GM10266 (cell line): ENCODE measurements at regions not wholly inside any gene's neighbourhood (a gene's known extent, or its start where the extent isn't known, plus 50 kb on each side); places are given as distances from the start of the nearest gene placed in this dataset.

ENCODE experiments used
- DNase-seq: peaks from one replicate; pipeline ENCODE4 v3.0.0; 2012; ENCODE audit errors: extremely low spot score
- TF ChIP-seq, protein P1 (sequence below): IDR thresholded peaks from 2 replicates; pipeline ENCODE4 v1.5.1; 2012; ENCODE audit warnings: mild to moderate bottlenecking, low read depth; ENCODE audit not compliant: control insufficient read depth, insufficient read depth; ENCODE audit errors: missing control alignments

- TF ChIP-seq, protein P1, sequence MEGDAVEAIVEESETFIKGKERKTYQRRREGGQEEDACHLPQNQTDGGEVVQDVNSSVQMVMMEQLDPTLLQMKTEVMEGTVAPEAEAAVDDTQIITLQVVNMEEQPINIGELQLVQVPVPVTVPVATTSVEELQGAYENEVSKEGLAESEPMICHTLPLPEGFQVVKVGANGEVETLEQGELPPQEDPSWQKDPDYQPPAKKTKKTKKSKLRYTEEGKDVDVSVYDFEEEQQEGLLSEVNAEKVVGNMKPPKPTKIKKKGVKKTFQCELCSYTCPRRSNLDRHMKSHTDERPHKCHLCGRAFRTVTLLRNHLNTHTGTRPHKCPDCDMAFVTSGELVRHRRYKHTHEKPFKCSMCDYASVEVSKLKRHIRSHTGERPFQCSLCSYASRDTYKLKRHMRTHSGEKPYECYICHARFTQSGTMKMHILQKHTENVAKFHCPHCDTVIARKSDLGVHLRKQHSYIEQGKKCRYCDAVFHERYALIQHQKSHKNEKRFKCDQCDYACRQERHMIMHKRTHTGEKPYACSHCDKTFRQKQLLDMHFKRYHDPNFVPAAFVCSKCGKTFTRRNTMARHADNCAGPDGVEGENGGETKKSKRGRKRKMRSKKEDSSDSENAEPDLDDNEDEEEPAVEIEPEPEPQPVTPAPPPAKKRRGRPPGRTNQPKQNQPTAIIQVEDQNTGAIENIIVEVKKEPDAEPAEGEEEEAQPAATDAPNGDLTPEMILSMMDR: no peak
- no peak for DNase-seq
These were observed 170.4 kb upstream of the ZC3H12A start for GRCh38 chr1:37303884-37304574.

DNA sequence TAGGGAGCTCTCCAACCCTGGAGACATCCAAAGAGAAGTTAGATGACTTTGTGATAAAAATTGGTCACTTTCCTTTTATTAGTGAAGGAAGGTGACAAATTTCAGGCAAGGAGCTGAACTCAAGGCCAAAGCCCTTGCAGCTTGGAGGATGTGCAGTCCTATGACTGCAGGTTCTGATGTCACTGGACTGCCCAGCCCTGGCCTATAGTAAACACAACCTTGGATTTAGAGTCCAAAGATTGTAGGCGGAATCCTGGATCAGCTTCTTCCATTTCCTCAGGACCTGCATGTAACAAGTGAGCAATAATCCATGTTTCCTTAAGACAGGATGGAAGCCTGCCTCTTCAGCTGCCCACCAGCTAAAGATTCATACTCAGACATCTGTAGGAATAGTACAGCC lies 169.3 kb upstream of the ZC3H12A start:
- TF ChIP-seq, protein P1: no peak

GRCh38 chr1:37305841-37306240 lies 168.5 kb upstream of the ZC3H12A start:
- TF ChIP-seq, protein P1: no peak
- no peak for DNase-seq

More for the DNA sequence above, 169.3 kb upstream of the ZC3H12A start:
- no peak for DNase-seq

DNA sequence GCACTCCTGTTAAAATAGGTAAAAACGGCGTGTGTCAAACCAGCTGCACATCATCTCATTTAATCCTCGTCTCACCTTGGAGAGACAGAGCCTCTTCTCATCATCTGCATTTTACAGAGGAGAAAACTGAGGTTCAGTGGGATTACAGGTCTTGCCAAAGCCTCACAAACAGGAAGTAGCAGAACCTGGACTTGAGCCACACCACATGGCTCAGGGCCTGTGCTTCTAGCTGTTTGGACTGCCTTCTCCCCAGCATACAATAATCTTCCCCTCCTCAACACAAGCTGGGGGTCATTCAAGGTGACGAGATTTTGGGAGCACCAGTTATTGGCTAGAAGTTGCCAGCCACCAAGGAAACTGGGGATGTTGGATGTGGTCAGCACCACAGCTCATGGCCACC lies 167.9 kb upstream of the ZC3H12A start:
- DNase-seq: no peak
- TF ChIP-seq, protein P1: no peak

DNA sequence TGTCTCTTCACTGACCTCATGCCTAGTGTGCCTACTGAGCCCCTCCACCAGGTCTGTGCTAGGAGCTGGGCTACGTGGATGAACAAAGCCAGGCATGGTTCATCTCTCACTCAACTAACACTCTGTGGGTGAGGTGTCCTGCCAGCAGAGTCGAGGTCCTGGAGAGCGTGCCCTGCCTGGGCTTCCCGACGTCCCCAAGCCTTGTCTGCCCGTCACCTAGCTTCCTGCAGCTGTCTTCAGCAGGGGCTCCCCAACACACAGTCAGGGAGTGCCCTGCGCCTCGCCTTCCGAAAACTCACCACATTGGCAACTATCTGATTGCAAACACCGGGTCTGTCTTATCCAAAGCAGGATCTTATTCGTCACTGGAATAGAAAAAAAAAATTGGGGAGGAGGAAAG lies 167.5 kb upstream of the ZC3H12A start:
- DNase-seq: no peak
- TF ChIP-seq, protein P1: no peak

DNA sequence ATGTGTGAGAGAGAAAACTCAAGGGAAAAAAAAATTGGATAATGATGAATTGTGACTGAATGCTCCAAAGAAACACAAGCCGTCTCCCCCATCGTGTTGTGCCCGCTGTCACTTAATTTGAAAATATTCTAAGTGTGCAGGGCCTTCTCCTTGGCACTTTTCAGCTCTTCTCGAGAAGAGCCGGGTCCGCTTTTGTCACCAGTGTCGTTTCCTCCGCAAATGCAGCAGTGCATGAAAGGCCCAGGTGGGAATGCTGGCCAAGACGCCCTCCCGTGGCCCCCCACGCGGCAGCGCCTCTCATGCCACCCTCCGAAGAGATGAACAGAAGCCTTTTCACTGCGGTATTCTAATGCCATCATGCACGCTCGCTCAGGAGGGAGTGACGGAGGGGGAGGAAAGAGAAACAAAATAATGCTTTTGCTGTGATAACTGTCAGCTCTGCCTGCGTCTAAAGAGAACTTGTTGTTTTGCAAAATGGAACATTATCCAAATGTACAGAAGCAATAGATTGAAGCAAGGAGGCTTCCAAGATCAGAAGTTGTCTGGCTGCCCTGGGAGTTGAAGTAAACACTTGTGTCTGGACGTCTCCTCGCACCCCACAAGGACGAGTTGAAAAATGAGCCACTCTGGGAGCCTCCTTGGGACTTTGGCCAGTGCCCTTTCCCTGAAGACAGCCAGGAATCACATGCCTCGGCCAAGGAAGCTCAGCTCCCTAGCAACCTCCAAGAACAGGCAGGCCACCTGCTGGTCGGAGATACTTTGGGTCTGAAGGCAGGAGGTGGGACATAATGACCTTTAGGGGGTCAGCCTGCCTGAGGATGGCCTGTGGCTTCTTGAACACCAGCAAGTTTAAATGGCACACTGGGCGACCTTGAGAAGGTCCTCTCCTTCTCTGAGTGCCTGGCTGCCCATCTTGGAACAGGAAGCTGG lies 166.1 kb upstream of the ZC3H12A start:
- DNase-seq: no peak
- TF ChIP-seq, protein P1: no peak

DNA sequence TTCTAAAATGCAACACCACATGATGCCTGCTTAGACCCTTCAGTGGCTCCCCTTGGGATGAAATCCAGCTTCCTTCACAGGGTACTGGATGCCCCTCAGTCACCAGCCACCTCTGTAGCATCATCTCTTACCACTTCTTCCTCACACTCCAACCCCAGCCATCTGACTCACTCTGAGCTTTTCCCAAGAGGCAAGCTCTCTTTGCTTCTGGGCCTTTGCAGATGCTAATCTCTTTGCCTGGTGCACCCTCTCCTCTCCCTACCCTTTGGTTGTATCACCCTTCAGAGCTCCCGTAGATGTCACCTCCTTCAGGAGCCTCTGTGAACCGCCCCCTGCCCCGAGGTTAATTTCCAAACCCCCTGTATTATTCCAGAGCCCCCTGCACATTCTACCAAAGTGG lies 164.8 kb upstream of the ZC3H12A start:
- no peak for DNase-seq
- TF ChIP-seq, protein P1: no peak
